GM12864 (cell line): ENCODE measurements at regions not wholly inside any gene's neighbourhood (a gene's known extent, or its start where the extent isn't known, plus 50 kb on each side); places are given as distances from the start of the nearest gene placed in this dataset.

ENCODE experiments used
- DNase-seq: peaks from one replicate; pipeline ENCODE4 v3.0.0-alpha.2; 2011; ENCODE audit warnings: low read depth
- H3K4me3 ChIP-seq: 2 replicates; pipeline ENCODE4 v1.5.1; 2011; ENCODE audit warnings: mild to moderate bottlenecking, low read depth, low read length, control low read depth
- TF ChIP-seq, protein P1 (sequence below): IDR thresholded peaks from 2 replicates; pipeline ENCODE4 v1.5.1; 2011; ENCODE audit warnings: low read depth, mild to moderate bottlenecking, moderate library complexity, low read length, control low read depth, inconsistent platforms; ENCODE audit errors: missing control alignments

DNA sequence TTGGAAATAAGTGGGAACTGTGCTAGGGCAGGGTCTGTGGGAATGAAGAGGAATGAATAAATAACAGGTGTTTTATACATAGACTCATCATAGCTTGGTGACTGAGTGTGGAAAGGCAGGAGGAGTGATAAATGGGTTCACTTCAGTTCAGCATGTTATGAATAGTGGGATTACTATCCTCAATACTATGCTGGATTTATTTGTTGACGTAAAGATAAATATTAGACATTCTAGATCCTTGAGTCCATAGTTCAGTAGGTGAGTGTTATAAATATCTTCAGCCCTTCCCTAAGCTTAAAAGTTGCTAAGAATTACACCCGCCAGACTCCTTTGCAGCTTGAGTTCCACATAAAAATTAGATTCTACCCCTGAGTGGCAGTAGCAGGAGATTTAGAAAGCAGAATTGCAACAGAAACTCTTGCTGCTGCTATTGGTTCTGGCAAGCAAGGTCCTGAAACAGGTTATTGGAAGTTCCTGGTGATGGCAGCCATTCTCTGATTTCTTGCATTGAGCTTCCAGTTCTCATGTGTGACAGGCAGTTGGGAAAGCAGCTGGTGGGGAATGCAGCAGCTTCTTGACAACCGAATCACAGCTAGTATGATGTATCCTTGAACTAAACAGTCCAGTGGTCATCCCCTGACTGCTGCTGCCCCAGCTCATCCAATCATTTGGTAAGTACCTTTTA lies 1558.9 kb downstream of the FAM181B start:
- no peak for DNase-seq
- no peak overlapping the region for H3K4me3 ChIP-seq
- TF ChIP-seq, protein P1, sequence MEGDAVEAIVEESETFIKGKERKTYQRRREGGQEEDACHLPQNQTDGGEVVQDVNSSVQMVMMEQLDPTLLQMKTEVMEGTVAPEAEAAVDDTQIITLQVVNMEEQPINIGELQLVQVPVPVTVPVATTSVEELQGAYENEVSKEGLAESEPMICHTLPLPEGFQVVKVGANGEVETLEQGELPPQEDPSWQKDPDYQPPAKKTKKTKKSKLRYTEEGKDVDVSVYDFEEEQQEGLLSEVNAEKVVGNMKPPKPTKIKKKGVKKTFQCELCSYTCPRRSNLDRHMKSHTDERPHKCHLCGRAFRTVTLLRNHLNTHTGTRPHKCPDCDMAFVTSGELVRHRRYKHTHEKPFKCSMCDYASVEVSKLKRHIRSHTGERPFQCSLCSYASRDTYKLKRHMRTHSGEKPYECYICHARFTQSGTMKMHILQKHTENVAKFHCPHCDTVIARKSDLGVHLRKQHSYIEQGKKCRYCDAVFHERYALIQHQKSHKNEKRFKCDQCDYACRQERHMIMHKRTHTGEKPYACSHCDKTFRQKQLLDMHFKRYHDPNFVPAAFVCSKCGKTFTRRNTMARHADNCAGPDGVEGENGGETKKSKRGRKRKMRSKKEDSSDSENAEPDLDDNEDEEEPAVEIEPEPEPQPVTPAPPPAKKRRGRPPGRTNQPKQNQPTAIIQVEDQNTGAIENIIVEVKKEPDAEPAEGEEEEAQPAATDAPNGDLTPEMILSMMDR = no peak

DNA sequence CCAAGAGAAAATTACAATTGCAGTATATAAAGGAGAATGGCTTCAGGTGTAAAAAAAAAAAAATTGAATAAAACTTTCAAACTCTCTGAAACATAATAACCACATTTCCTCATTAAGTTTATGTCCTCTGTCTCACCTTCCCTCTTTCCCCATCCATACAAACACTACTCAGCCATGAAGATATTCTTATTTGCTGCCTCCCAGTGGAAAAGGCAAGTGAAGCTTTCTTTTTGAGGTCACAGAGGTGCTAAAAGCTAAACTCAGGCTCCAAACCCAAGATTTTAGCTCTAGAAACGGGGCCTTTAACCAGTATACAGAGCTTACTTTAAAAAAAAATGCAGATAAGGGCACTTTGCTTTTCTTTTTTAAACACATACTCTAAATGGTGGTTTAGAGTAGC lies 1568.5 kb downstream of the FAM181B start:
- TF ChIP-seq, protein P1 = no peak
- no peak for DNase-seq
- H3K4me3 ChIP-seq = no peak overlapping the region

DNA sequence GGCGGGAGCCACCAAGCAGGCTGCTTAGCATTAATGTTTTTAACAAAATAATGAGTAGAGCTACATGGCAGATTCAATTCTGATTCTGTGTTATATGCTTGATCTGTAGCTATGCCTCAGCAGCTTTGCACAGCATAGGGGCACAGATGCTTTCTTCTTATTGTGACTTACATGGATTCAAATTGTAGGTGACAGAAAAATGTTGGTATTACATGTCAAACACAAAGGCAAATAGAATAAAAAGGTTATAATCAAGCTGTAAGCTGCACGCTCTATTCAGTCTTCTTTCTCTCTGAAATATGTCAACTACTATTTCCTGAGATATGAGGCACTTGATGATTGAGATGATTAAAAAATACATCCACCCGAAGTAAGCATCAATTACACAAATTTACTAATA lies 1573.8 kb downstream of the FAM181B start:
- H3K4me3 ChIP-seq = no peak overlapping the region
- no peak for DNase-seq
- TF ChIP-seq, protein P1 = no peak

DNA sequence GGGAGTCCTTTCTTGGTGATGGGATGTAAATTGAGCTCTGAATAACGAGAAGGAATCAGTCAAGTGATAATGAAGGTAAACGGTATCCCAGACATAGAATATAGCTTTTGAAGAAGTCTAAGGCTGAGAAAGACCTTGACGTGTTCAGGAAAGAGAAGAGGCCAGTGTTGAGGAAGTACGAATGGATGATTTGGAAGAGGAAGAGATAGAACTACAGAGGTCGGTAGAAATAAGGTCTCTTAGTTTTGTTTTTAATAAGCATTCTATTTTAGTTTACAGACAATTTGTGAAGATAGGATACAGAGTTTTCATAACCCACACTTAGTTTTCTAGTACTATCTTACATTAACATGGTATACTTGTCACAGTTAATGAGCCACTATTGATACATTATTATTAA lies 1598.1 kb downstream of the FAM181B start:
- DNase-seq = no peak
- TF ChIP-seq, protein P1 = no peak
- no peak overlapping the region for H3K4me3 ChIP-seq

DNA sequence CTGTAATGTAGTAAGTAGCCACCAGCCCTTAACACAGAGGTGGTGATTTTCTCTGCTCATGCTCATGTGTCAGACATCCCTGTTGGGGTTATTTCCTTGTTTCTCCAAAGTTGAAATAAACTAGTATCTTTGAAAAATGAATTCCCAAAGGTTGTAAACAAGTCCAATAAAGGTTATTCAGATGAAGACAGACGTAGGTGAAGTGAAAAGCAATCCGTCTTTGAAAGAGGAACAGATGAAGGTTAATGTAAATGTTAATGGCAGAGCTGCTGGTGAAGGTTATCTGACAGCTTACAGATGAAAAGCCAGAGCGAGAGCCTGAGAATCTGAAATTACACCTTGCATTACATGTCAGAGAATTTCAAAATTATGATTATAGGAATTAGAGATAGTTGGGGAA lies 1604.0 kb downstream of the FAM181B start:
- TF ChIP-seq, protein P1 = no peak
- no peak overlapping the region for H3K4me3 ChIP-seq
- DNase-seq = no peak

DNA sequence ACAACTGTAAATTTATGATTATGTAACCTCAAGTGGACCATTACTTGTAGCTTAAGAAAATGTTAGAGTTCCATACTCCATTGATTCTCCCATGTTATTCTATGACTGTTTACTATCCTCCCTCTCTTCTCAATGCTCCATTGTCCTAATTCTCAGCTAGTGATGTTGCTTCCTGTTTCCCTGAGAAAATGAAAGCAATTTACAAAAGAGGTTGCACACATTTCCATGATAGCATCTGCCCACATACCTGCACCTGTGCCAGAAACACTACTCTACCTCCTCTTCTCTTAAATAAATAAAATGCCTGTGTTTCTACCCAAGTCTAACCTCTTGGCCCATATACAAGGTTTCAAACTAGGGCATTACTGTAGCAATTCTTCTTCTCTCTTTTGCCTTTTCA lies 1620.9 kb downstream of the FAM181B start:
- DNase-seq = no peak
- TF ChIP-seq, protein P1 = no peak
- no peak overlapping the region for H3K4me3 ChIP-seq

DNA sequence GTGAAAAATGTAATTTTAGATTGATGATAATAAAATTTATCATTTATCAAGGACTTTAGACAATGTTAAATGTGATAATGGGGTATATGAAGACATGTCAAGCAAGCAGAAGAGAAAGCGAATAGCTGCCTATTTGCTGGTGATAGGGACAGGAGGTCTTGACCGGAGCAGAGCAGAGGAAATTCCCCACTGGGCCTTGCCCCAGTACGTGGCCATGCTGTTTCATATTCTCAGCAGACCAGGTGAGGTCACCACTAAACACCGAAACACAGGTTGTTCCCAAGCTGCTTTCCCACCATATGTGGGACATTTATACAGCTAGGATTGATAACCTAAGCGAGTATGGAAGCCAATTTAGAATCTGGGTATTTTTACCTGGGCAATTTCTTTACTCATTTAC lies 1629.6 kb downstream of the FAM181B start:
- no peak overlapping the region for H3K4me3 ChIP-seq

More for the DNA sequence above, 1629.6 kb downstream of the FAM181B start:
- no peak for DNase-seq
- TF ChIP-seq, protein P1 = no peak
